T-helper 2 cell treated with Interferon-gamma antibody and Interleukin-4, amounts not matched to agents 5 μg/mL and 100 μg/mL, for 36 hours (primary cell): ENCODE measurements at regions not wholly inside any gene's neighbourhood (a gene's known extent, or its start where the extent isn't known, plus 50 kb on each side); places are given as distances from the start of the nearest gene placed in this dataset.

Experiments used
- DNase-seq: peaks from one replicate; pipeline ENCODE4 v3.0.0; 2021; ENCODE audit warnings: low spot score
- H3K27ac Mint-ChIP-seq: one replicate; pipeline ENCODE4 v1.8.0; 2021; ENCODE audit warnings: mild to moderate bottlenecking, mixed read lengths
- H3K27me3 Mint-ChIP-seq: one replicate; pipeline ENCODE4 v1.8.0; 2021; ENCODE audit warnings: low read depth, mixed read lengths
- H3K36me3 Mint-ChIP-seq: one replicate; pipeline ENCODE4 v1.8.0; 2021; ENCODE audit warnings: low read depth, mixed read lengths
- H3K4me1 Mint-ChIP-seq: one replicate; pipeline ENCODE4 v1.8.0; 2021; ENCODE audit warnings: low read depth, mixed read lengths
- H3K4me3 Mint-ChIP-seq: one replicate; pipeline ENCODE4 v1.8.0; 2022; ENCODE audit warnings: mild to moderate bottlenecking, moderate library complexity, mixed read lengths
- H3K9me3 Mint-ChIP-seq: one replicate; pipeline ENCODE4 v1.8.0; 2021; ENCODE audit warnings: mixed read lengths

- no peak overlapping the region for H3K4me3 Mint-ChIP-seq
- no peak overlapping the region for H3K27ac Mint-ChIP-seq
- H3K27me3 Mint-ChIP-seq, result peaks cover 2% of the 10 kb centered on the region
- H3K9me3 Mint-ChIP-seq, result no peaks in the 10 kb centered on the region
- H3K36me3 Mint-ChIP-seq, result no peaks in the 10 kb centered on the region
- no peak for DNase-seq
- H3K4me1 Mint-ChIP-seq, result no peaks in the 10 kb centered on the region
Observed at GRCh38 chr2:6721395-6721794, 144.3 kb downstream of the CMPK2 start.

GRCh38 chr2:6722574-6722973 is 143.1 kb downstream of the CMPK2 start:
- Mint-ChIP-seq H3K9me3 (no peaks in the 10 kb centered on the region), H3K4me1 (no peaks in the 10 kb centered on the region), H3K4me3 (no peak overlapping the region), H3K27ac (no peak overlapping the region), H3K27me3 (peaks cover 2% of the 10 kb centered on the region), H3K36me3 (no peaks in the 10 kb centered on the region)
- DNase-seq, result no peak

- Mint-ChIP-seq H3K27ac (no peak overlapping the region), H3K4me3 (no peak overlapping the region), H3K9me3 (no peaks in the 10 kb centered on the region), H3K4me1 (no peaks in the 10 kb centered on the region), H3K27me3 (peaks cover 2% of the 10 kb centered on the region), H3K36me3 (no peaks in the 10 kb centered on the region)
- DNase-seq, result no peak
Observed at GRCh38 chr2:6723865-6724604, 141.7 kb downstream of the CMPK2 start.

- no peaks in the 10 kb centered on the region for H3K36me3 Mint-ChIP-seq
- no peaks in the 10 kb centered on the region for H3K4me1 Mint-ChIP-seq
- H3K27ac Mint-ChIP-seq, result no peak overlapping the region
- no peaks in the 10 kb centered on the region for H3K9me3 Mint-ChIP-seq
- H3K27me3 Mint-ChIP-seq, result peaks cover 4% of the 10 kb centered on the region
- no peak for DNase-seq
- H3K4me3 Mint-ChIP-seq, result no peak overlapping the region
Observed at GRCh38 chr2:6724605-6725140, 141.0 kb downstream of the CMPK2 start.

- no peak for DNase-seq
- Mint-ChIP-seq H3K36me3 (no peaks in the 10 kb centered on the region), H3K9me3 (no peaks in the 10 kb centered on the region), H3K27me3 (peaks cover 2% of the 10 kb centered on the region), H3K27ac (no peak overlapping the region), H3K4me1 (no peaks in the 10 kb centered on the region), H3K4me3 (no peak overlapping the region)
Observed at GRCh38 chr2:6728156-6728555, 137.6 kb downstream of the CMPK2 start.

- no peak for DNase-seq
- Mint-ChIP-seq H3K4me1 (no peaks in the 10 kb centered on the region), H3K4me3 (no peak overlapping the region), H3K36me3 (no peaks in the 10 kb centered on the region), H3K27ac (no peak overlapping the region), H3K27me3 (peaks cover 2% of the 10 kb centered on the region), H3K9me3 (no peaks in the 10 kb centered on the region)
Observed at GRCh38 chr2:6730003-6730402, 135.7 kb downstream of the CMPK2 start.

GRCh38 chr2:6730649-6731532 is 134.8 kb downstream of the CMPK2 start:
- Mint-ChIP-seq H3K36me3 (no peaks in the 10 kb centered on the region), H3K27ac (no peak overlapping the region), H3K9me3 (no peaks in the 10 kb centered on the region), H3K27me3 (peaks cover 2% of the 10 kb centered on the region), H3K4me3 (no peak overlapping the region), H3K4me1 (no peaks in the 10 kb centered on the region)
- no peak for DNase-seq

- H3K9me3 Mint-ChIP-seq, result no peaks in the 10 kb centered on the region
- no peak overlapping the region for H3K27ac Mint-ChIP-seq
- DNase-seq, result no peak
Observed at GRCh38 chr2:6739547-6739946, 126.2 kb downstream of the CMPK2 start.

GRCh38 chr2:6741229-6741628 is 124.5 kb downstream of the CMPK2 start:
- DNase-seq, result no peak
- Mint-ChIP-seq H3K4me1 (no peaks in the 10 kb centered on the region), H3K27ac (no peak overlapping the region), H3K36me3 (no peaks in the 10 kb centered on the region), H3K9me3 (no peaks in the 10 kb centered on the region), H3K27me3 (peaks cover 4% of the 10 kb centered on the region), H3K4me3 (no peak overlapping the region)

More at GRCh38 chr2:6739547-6739946, 126.2 kb downstream of the CMPK2 start:
- no peaks in the 10 kb centered on the region for H3K36me3 Mint-ChIP-seq
- H3K27me3 Mint-ChIP-seq, result peaks cover 4% of the 10 kb centered on the region
- H3K4me3 Mint-ChIP-seq, result no peak overlapping the region
- no peaks in the 10 kb centered on the region for H3K4me1 Mint-ChIP-seq

GRCh38 chr2:6744038-6744437 is 121.7 kb downstream of the CMPK2 start:
- Mint-ChIP-seq H3K4me1 (no peaks in the 10 kb centered on the region), H3K27me3 (no peaks in the 10 kb centered on the region), H3K27ac (no peak overlapping the region), H3K4me3 (no peak overlapping the region), H3K9me3 (no peaks in the 10 kb centered on the region), H3K36me3 (no peaks in the 10 kb centered on the region)
- DNase-seq, result no peak

GRCh38 chr2:6747433-6747832 is 118.3 kb downstream of the CMPK2 start:
- no peaks in the 10 kb centered on the region for H3K9me3 Mint-ChIP-seq
- no peaks in the 10 kb centered on the region for H3K36me3 Mint-ChIP-seq
- H3K4me1 Mint-ChIP-seq, result no peaks in the 10 kb centered on the region
- no peak overlapping the region for H3K27ac Mint-ChIP-seq
- DNase-seq, result no peak
- peaks cover 4% of the 10 kb centered on the region for H3K27me3 Mint-ChIP-seq
- no peak overlapping the region for H3K4me3 Mint-ChIP-seq

- H3K4me3 Mint-ChIP-seq, result no peak overlapping the region
- H3K27me3 Mint-ChIP-seq, result peaks cover 4% of the 10 kb centered on the region
- no peaks in the 10 kb centered on the region for H3K9me3 Mint-ChIP-seq
- no peak overlapping the region for H3K27ac Mint-ChIP-seq
- no peak for DNase-seq
- H3K4me1 Mint-ChIP-seq, result no peaks in the 10 kb centered on the region
- H3K36me3 Mint-ChIP-seq, result no peaks in the 10 kb centered on the region
Observed at GRCh38 chr2:6748406-6749067, 117.2 kb downstream of the CMPK2 start.

GRCh38 chr2:6749962-6750361 is 115.7 kb downstream of the CMPK2 start:
- no peak overlapping the region for H3K4me3 Mint-ChIP-seq
- no peak overlapping the region for H3K27ac Mint-ChIP-seq
- no peaks in the 10 kb centered on the region for H3K9me3 Mint-ChIP-seq
- H3K36me3 Mint-ChIP-seq, result no peaks in the 10 kb centered on the region
- no peak for DNase-seq
- no peaks in the 10 kb centered on the region for H3K4me1 Mint-ChIP-seq
- H3K27me3 Mint-ChIP-seq, result peaks cover 7% of the 10 kb centered on the region
